Prostate gland (tissue), 2 donors: ENCODE measurements at regions not wholly inside any gene's neighbourhood (a gene's known extent, or its start where the extent isn't known, plus 50 kb on each side); places are given as distances from the start of the nearest gene placed in this dataset.

ENCODE experiments used
- POLR2A ChIP-seq: fragments of 450-650 bp; IDR thresholded peaks from one replicate; pipeline ENCODE4 v1.6.1; 2016; ENCODE audit warnings: antibody characterized with exemption, mild to moderate bottlenecking
- POLR2AphosphoS5 ChIP-seq: sonication (generic); formaldehyde crosslinking; IDR thresholded peaks from one replicate; pipeline ENCODE4 v1.6.1; 2017; ENCODE audit warnings: antibody characterized with exemption
- TF ChIP-seq, protein P1 (sequence below), 4 experiments: fragments of 200-600 bp in 2 of 4; fragments of 450-650 bp in 2 of 4; sonication (generic) in 2 of 4; IDR thresholded peaks; 1 replicate in 3 of 4; 2 replicates in 1 of 4; pipeline ENCODE4 v1.5.1; 2016 to 2019; ENCODE audit warnings: antibody characterized with exemption in 4 of 4, mild to moderate bottlenecking in 2 of 4, moderate library complexity in 2 of 4

DNA sequence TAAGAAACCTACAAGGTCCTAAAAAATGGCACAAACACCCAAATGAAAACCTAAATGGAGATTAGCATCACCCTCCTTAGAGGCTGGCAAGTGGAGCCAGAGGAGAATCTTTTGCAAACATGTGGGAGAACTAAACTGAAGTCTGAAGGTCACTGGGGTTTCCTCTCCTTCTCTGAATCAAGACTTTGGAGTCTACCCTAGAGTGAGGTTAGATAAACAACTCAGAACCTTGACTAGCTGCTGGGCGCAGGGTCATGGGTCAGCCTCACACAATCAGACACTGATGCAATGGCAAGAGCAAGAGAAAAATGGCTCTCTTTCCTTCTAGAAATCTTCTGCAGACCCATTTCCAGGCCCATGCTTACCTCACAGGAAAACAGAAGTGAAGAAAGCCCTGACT lies 165.8 kb downstream of the KCTD12 start:
- TF ChIP-seq, protein P1, sequence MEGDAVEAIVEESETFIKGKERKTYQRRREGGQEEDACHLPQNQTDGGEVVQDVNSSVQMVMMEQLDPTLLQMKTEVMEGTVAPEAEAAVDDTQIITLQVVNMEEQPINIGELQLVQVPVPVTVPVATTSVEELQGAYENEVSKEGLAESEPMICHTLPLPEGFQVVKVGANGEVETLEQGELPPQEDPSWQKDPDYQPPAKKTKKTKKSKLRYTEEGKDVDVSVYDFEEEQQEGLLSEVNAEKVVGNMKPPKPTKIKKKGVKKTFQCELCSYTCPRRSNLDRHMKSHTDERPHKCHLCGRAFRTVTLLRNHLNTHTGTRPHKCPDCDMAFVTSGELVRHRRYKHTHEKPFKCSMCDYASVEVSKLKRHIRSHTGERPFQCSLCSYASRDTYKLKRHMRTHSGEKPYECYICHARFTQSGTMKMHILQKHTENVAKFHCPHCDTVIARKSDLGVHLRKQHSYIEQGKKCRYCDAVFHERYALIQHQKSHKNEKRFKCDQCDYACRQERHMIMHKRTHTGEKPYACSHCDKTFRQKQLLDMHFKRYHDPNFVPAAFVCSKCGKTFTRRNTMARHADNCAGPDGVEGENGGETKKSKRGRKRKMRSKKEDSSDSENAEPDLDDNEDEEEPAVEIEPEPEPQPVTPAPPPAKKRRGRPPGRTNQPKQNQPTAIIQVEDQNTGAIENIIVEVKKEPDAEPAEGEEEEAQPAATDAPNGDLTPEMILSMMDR (IDR thresholded peaks at IDR 0.05), result no peak
- TF ChIP-seq POLR2A (no peak), POLR2AphosphoS5 (no peak)
